ENCODE measurements at regions not wholly inside any gene's neighbourhood (a gene's known extent, or its start where the extent isn't known, plus 50 kb on each side); places are given as distances from the start of the nearest gene placed in this dataset.

DNA sequence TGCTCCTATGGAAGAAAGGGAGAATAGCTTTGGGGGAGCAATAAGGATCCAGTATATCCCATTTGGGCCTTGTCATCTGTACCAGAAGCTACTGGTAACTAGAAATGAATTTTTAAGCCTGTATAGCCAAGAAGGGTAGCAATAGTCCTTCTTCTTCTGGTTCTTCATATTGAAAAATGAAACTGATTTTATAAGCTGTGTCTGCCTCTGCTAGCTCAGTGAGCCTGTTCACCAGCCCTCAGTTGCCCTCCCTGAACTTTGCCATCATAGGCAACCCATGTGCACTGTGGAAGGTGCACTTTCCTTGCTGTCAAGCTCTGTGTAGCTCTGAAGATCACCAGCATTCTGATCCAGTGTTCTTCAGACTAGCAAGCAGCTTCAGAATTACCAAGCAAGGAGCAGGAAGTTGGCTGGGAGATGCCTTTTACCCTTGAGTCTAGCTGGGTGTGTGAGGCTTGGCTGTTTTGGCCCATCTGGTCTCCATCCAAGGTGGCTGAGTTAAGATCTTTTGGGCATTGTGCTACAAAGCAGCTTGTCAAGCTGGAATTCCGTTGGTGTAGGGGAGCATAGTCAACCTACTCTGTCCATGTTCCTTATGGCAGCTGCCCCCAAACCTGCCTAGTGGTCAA is 55.8 kb upstream of the MGAT5 start:
- TF ChIP-seq USF2 (IDR thresholded peaks at IDR 0.05; ENCODE audit: low read length) (no peak), KDM1A (IDR thresholded peaks at IDR 0.05; ENCODE audit: borderline replicate concordance, low read length) (no peak), ZNF274 (IDR thresholded peaks at IDR 0.05; ENCODE audit: borderline replicate concordance, extremely low read depth, low read length) (no peak), EP300 (IDR thresholded peaks at IDR 0.05; ENCODE audit: borderline replicate concordance in 1 of 2, low read depth in 2 of 2, low read length in 2 of 2) (no peak), BCL11A (IDR thresholded peaks at IDR 0.05; ENCODE audit: low read depth in 2 of 2, low read length in 2 of 2) (no peak)
- TF ChIP-seq, protein P1, sequence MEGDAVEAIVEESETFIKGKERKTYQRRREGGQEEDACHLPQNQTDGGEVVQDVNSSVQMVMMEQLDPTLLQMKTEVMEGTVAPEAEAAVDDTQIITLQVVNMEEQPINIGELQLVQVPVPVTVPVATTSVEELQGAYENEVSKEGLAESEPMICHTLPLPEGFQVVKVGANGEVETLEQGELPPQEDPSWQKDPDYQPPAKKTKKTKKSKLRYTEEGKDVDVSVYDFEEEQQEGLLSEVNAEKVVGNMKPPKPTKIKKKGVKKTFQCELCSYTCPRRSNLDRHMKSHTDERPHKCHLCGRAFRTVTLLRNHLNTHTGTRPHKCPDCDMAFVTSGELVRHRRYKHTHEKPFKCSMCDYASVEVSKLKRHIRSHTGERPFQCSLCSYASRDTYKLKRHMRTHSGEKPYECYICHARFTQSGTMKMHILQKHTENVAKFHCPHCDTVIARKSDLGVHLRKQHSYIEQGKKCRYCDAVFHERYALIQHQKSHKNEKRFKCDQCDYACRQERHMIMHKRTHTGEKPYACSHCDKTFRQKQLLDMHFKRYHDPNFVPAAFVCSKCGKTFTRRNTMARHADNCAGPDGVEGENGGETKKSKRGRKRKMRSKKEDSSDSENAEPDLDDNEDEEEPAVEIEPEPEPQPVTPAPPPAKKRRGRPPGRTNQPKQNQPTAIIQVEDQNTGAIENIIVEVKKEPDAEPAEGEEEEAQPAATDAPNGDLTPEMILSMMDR (IDR thresholded peaks at IDR 0.05; ENCODE audit: control extremely low read depth in 1 of 3, insufficient read depth in 1 of 3, low read depth in 1 of 3, low read length in 3 of 3): no peak
- TF ChIP-seq, protein P2, sequence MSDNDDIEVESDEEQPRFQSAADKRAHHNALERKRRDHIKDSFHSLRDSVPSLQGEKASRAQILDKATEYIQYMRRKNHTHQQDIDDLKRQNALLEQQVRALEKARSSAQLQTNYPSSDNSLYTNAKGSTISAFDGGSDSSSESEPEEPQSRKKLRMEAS (IDR thresholded peaks at IDR 0.05): no peak

Measured in H1 (cell line).